ENCODE measurements at regions not wholly inside any gene's neighbourhood (a gene's known extent, or its start where the extent isn't known, plus 50 kb on each side); places are given as distances from the start of the nearest gene placed in this dataset.
"Not testable (repeated sequence)": the region's sequence is repeated elsewhere in the genome, so short reads cannot be mapped to it uniquely, and the experiment has no call there.

DNA sequence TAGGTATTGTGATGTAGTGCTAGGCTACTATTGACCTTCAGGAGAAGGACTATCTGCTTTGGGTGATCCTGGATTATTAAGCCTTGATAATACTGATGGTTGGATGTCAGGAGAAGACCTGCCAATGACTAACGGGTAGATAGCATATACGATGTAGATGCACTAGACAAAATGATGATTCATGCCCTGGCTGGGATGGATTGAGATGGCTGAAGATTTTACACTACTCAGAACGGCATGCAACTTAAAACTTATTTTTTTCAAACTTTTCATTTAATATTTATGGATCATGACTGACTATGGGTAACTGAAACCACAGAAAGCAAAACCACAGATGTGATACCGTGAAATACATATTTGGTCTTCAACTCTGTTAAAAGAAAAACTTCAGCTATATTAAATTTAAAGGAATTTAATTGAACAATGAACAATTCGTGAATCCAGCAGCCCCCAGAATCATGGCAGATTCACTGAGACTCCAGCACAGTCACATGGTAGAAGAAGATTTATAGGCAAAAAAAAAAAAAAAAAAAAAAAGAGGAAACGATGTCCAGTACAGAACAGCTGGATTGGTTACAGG is 124.6 kb upstream of the CDK13 start:
- ChIA-PET CTCF (interaction anchor here (0.8 to 1.9 kb wide), 3 partner anchors 17 to 71 kb away, joined by 3 to 7 read pairs (median 3); no protein-coding TSS in a partner anchor), POLR2A (interaction anchor here (0.7 kb wide), 1 partner anchor 1881 kb away, joined by 6 read pairs; no protein-coding TSS in a partner anchor)
- peak overlapping the region in 3 of 7 experiments; percentile 2 to 26 (median 19) for H3K4me3 ChIP-seq (ENCODE audit: control insufficient read depth in 1 of 7, extremely low read depth in 1 of 7, insufficient read depth in 4 of 7, low read depth in 2 of 7, low read length in 6 of 7)
- no peaks in the 10 kb centered on the region for H3K36me3 ChIP-seq (ENCODE audit: control insufficient read depth in 4 of 4, insufficient read depth in 4 of 4, low read length in 3 of 4)
- 0% methylated on average over 2 of the region's 6 CpGs for WGBS (ENCODE audit: insufficient coverage)
- no peak overlapping the region for H3K27ac ChIP-seq (ENCODE audit: insufficient read depth in 1 of 2, low read depth in 1 of 2, low read length in 2 of 2, poor library complexity in 1 of 2, severe bottlenecking in 2 of 2)
- H3K9me3 ChIP-seq (ENCODE audit: control extremely low read depth in 1 of 5, control insufficient read depth in 4 of 5, insufficient read depth in 2 of 5, low read depth in 1 of 5, low read length in 4 of 5) = no peaks in the 10 kb centered on the region
- H3K27me3 ChIP-seq (replicated peaks in 2 of 5; ENCODE audit: control insufficient read depth in 4 of 5, insufficient read depth in 5 of 5, low read length in 4 of 5) = no peaks in the 10 kb centered on the region
- peaks cover 10 to 21% (median 17%) of the 10 kb centered on the region in 4 experiments for H3K4me1 ChIP-seq (ENCODE audit: control extremely low read depth in 1 of 4, control insufficient read depth in 4 of 4, insufficient read depth in 4 of 4, low read length in 3 of 4)
- peak; percentile 34 to 70 (median 69) for DNase-seq

GRCh38 chr7:39826166-39826565 is 123.9 kb upstream of the CDK13 start:
- Histone ChIP-seq H3K4me1 (ENCODE audit: control extremely low read depth in 1 of 4, control insufficient read depth in 4 of 4, insufficient read depth in 4 of 4, low read length in 3 of 4) (peaks cover 10 to 21% (median 17%) of the 10 kb centered on the region in 4 experiments), H3K27me3 (replicated peaks in 2 of 5; ENCODE audit: control insufficient read depth in 4 of 5, insufficient read depth in 5 of 5, low read length in 4 of 5) (peaks cover 0 to 4% (median 0%) of the 10 kb centered on the region in 5 experiments), H3K36me3 (ENCODE audit: control insufficient read depth in 4 of 4, insufficient read depth in 4 of 4, low read length in 3 of 4) (no peaks in the 10 kb centered on the region), H3K9me3 (ENCODE audit: control extremely low read depth in 1 of 5, control insufficient read depth in 4 of 5, insufficient read depth in 2 of 5, low read depth in 1 of 5, low read length in 4 of 5) (no peaks in the 10 kb centered on the region), H3K4me3 (ENCODE audit: control insufficient read depth in 1 of 7, extremely low read depth in 1 of 7, insufficient read depth in 4 of 7, low read depth in 2 of 7, low read length in 6 of 7) (no peak overlapping the region), H3K27ac (ENCODE audit: insufficient read depth in 1 of 2, low read depth in 1 of 2, low read length in 2 of 2, poor library complexity in 1 of 2, severe bottlenecking in 2 of 2) (no peak overlapping the region)
- no CpG with 5 or more reads among the region's 2 CpGs for WGBS (ENCODE audit: insufficient coverage)
- POLR2A ChIA-PET = interaction anchor here (0.7 kb wide), 1 partner anchor 1882 kb away, joined by 6 read pairs; no protein-coding TSS in a partner anchor
- DNase-seq = no peak
- CTCF ChIA-PET = interaction anchor here (1.3 to 1.9 kb wide), 2 partner anchors 16 to 70 kb away, joined by 3 to 7 read pairs; no protein-coding TSS in a partner anchor

DNA sequence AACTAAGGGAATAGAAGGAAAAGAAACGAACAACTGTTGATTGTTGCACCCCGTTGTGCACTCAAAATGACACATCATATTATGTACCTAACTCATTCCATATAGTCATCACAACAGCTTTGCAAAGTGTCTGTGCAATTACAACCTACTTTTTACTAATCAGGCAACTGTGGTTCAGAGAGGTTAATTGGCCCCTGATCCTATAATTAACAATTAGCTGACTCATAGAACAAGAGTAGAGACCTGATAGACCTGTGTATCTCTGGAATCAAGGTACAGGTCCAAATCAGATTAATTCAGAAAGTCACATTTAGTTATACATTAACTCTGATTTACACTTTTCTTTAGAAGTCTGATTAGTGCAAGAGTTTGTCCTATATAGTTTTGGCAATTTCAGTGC is 122.5 kb upstream of the CDK13 start:
- ChIA-PET CTCF (interaction anchor here (1.0 kb wide), 1 partner anchor 29 kb away, joined by 3 read pairs; no protein-coding TSS in a partner anchor), POLR2A (no interaction called here)
- Histone ChIP-seq H3K4me3 (ENCODE audit: control insufficient read depth in 1 of 7, extremely low read depth in 1 of 7, insufficient read depth in 4 of 7, low read depth in 2 of 7, low read length in 6 of 7) (no peak overlapping the region), H3K27ac (ENCODE audit: insufficient read depth in 1 of 2, low read depth in 1 of 2, low read length in 2 of 2, poor library complexity in 1 of 2, severe bottlenecking in 2 of 2) (no peak overlapping the region), H3K9me3 (ENCODE audit: control extremely low read depth in 1 of 5, control insufficient read depth in 4 of 5, insufficient read depth in 2 of 5, low read depth in 1 of 5, low read length in 4 of 5) (no peaks in the 10 kb centered on the region), H3K27me3 (replicated peaks in 2 of 5; ENCODE audit: control insufficient read depth in 4 of 5, insufficient read depth in 5 of 5, low read length in 4 of 5) (peaks cover 0 to 14% (median 2%) of the 10 kb centered on the region in 5 experiments), H3K36me3 (ENCODE audit: control insufficient read depth in 4 of 4, insufficient read depth in 4 of 4, low read length in 3 of 4) (no peaks in the 10 kb centered on the region), H3K4me1 (ENCODE audit: control extremely low read depth in 1 of 4, control insufficient read depth in 4 of 4, insufficient read depth in 4 of 4, low read length in 3 of 4) (peaks cover 10 to 22% (median 17%) of the 10 kb centered on the region in 4 experiments)
- no peak for DNase-seq
- 100% methylated on average over 1 of the region's 2 CpGs for WGBS (ENCODE audit: insufficient coverage)

DNA sequence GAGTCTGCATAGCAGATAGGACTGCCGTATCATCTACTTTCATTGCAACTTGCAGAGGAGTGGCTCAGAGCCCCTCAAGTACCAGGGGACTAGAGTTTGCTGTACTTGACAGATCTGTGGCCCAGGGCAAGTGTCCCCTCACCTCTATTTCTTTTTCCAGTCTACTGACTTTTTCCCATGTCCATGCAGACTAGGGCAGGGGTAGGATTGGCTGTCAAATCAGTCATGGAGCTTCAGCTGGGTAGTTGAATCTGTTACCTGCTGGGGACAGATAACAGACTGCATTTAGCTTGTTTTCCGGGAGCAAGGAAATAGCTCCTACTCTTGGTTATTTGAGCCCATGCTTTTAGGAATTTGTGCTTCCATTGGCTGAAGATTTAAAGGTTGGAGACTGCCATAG is 121.0 kb upstream of the CDK13 start:
- Histone ChIP-seq H3K27me3 (replicated peaks in 2 of 5; ENCODE audit: control insufficient read depth in 4 of 5, insufficient read depth in 5 of 5, low read length in 4 of 5) (peaks cover 0 to 17% (median 2%) of the 10 kb centered on the region in 5 experiments), H3K36me3 (ENCODE audit: control insufficient read depth in 4 of 4, insufficient read depth in 4 of 4, low read length in 3 of 4) (no peaks in the 10 kb centered on the region), H3K9me3 (ENCODE audit: control extremely low read depth in 1 of 5, control insufficient read depth in 4 of 5, insufficient read depth in 2 of 5, low read depth in 1 of 5, low read length in 4 of 5) (no peaks in the 10 kb centered on the region), H3K4me1 (ENCODE audit: control extremely low read depth in 1 of 4, control insufficient read depth in 4 of 4, insufficient read depth in 4 of 4, low read length in 3 of 4) (peaks cover 10 to 28% (median 21%) of the 10 kb centered on the region in 4 experiments), H3K27ac (ENCODE audit: insufficient read depth in 1 of 2, low read depth in 1 of 2, low read length in 2 of 2, poor library complexity in 1 of 2, severe bottlenecking in 2 of 2) (no peak overlapping the region), H3K4me3 (ENCODE audit: control insufficient read depth in 1 of 7, extremely low read depth in 1 of 7, insufficient read depth in 4 of 7, low read depth in 2 of 7, low read length in 6 of 7) (no peak overlapping the region)
- WGBS (ENCODE audit: insufficient coverage) = 83% methylated on average over 2 of the region's 2 CpGs
- DNase-seq = no peak
- CTCF ChIA-PET = interaction anchor here (0.8 kb wide), 1 partner anchor 249 kb away, joined by 3 read pairs; no protein-coding TSS in a partner anchor
- POLR2A ChIA-PET = no interaction called here

DNA sequence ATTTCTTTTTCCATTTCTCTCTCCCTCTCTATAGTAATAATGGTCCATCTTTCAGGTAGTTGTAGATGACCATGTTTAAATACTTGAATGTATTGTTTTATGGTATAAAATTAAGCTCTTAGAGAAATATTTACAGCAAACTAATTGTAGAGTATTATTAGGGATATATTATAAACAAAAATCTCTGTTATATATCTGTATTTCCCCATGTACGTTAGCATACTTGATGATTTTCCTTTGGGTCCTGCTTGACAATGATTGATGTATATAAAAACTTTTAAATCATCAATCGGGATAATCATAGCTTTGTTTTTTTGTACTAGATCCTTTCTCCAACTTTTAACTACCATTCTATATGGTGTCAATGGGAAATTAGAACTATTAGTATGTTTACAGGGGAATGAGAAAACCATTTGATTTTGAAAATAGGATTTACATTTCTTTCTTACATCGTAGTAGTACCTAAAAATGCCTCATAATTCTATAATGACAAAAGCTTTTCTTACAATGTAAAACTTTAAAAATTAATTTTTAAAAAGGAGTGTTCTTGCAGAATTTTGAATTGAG is 117.5 kb upstream of the CDK13 start:
- peaks cover 0 to 20% (median 4%) of the 10 kb centered on the region in 5 experiments for H3K27me3 ChIP-seq (replicated peaks in 2 of 5; ENCODE audit: control insufficient read depth in 4 of 5, insufficient read depth in 5 of 5, low read length in 4 of 5)
- POLR2A ChIA-PET = no interaction called here
- H3K4me3 ChIP-seq (ENCODE audit: control insufficient read depth in 1 of 7, extremely low read depth in 1 of 7, insufficient read depth in 4 of 7, low read depth in 2 of 7, low read length in 6 of 7) = peak overlapping the region in 3 of 7 experiments; percentile 57 to 71 (median 60)
- H3K36me3 ChIP-seq (ENCODE audit: control insufficient read depth in 4 of 4, insufficient read depth in 4 of 4, low read length in 3 of 4) = no peaks in the 10 kb centered on the region
- CTCF ChIA-PET = interaction anchor here (0.8 kb wide), 1 partner anchor 16 kb away, joined by 4 read pairs; no protein-coding TSS in a partner anchor
- no peak for DNase-seq
- no CpG with 5 or more reads among the region's 3 CpGs for WGBS (ENCODE audit: insufficient coverage)
- H3K9me3 ChIP-seq (ENCODE audit: control extremely low read depth in 1 of 5, control insufficient read depth in 4 of 5, insufficient read depth in 2 of 5, low read depth in 1 of 5, low read length in 4 of 5) = no peaks in the 10 kb centered on the region
- no peak overlapping the region for H3K27ac ChIP-seq (ENCODE audit: insufficient read depth in 1 of 2, low read depth in 1 of 2, low read length in 2 of 2, poor library complexity in 1 of 2, severe bottlenecking in 2 of 2)
- H3K4me1 ChIP-seq (ENCODE audit: control extremely low read depth in 1 of 4, control insufficient read depth in 4 of 4, insufficient read depth in 4 of 4, low read length in 3 of 4) = peaks cover 0 to 7% (median 4%) of the 10 kb centered on the region in 4 experiments

- H3K27me3 ChIP-seq (replicated peaks in 2 of 5; ENCODE audit: control insufficient read depth in 4 of 5, insufficient read depth in 5 of 5, low read length in 4 of 5) = peaks cover 0 to 20% (median 4%) of the 10 kb centered on the region in 5 experiments
- WGBS (ENCODE audit: insufficient coverage) = 0% methylated on average over 58 of the region's 71 CpGs
- DNase-seq = peak; percentile 42 to 77 (median 66)
- peak overlapping the region; percentile 20 to 71 (median 57) for H3K4me3 ChIP-seq (ENCODE audit: control insufficient read depth in 1 of 7, extremely low read depth in 1 of 7, insufficient read depth in 4 of 7, low read depth in 2 of 7, low read length in 6 of 7)
- H3K4me1 ChIP-seq (ENCODE audit: control extremely low read depth in 1 of 4, control insufficient read depth in 4 of 4, insufficient read depth in 4 of 4, low read length in 3 of 4); H3K27ac ChIP-seq (ENCODE audit: insufficient read depth in 1 of 2, low read depth in 1 of 2, low read length in 2 of 2, poor library complexity in 1 of 2, severe bottlenecking in 2 of 2); H3K36me3 ChIP-seq (ENCODE audit: control insufficient read depth in 4 of 4, insufficient read depth in 4 of 4, low read length in 3 of 4); H3K9me3 ChIP-seq (ENCODE audit: control extremely low read depth in 1 of 5, control insufficient read depth in 4 of 5, insufficient read depth in 2 of 5, low read depth in 1 of 5, low read length in 4 of 5); CTCF ChIA-PET: not testable (repeated sequence)
- POLR2A ChIA-PET = interaction anchor here (0.6 kb wide), 1 partner anchor 22 kb away, joined by 4 read pairs; no protein-coding TSS in a partner anchor
These were observed 116.8 kb upstream of the CDK13 start for GRCh38 chr7:39833180-39833799.

All from common myeloid progenitor, CD34-positive (primary cell).